Liver (tissue), 8 donors: ENCODE measurements at regions not wholly inside any gene's neighbourhood (a gene's known extent, or its start where the extent isn't known, plus 50 kb on each side); places are given as distances from the start of the nearest gene placed in this dataset.

ENCODE experiments used
- DNase-seq: peaks from one replicate; pipeline ENCODE4 v3.0.0-alpha.2; 2017; ENCODE audit warnings: low spot score
- H3K27ac ChIP-seq, 2 donors: one replicate each; pipeline ENCODE4 v1.7.0; 2013; ENCODE audit warnings: inconsistent platforms in 2 of 2, low read length in 2 of 2, control low read depth in 1 of 2, low read depth in 1 of 2, mild to moderate bottlenecking in 1 of 2
- H3K27me3 ChIP-seq, 4 donors: one replicate each; pipeline versions ENCODE4 v1.6.1 to v1.7.0; 2013; ENCODE audit warnings: low read length in 3 of 4, inconsistent platforms in 1 of 4, mild to moderate bottlenecking in 1 of 4, moderate library complexity in 1 of 4; ENCODE audit not compliant: control insufficient read depth in 4 of 4, insufficient read depth in 4 of 4
- H3K36me3 ChIP-seq, 4 donors: one replicate each; pipeline versions ENCODE4 v1.6.1 to v1.7.0; 2013; ENCODE audit warnings: low read length in 3 of 4, mild to moderate bottlenecking in 3 of 4, low read depth in 1 of 4, moderate library complexity in 1 of 4; ENCODE audit not compliant: control insufficient read depth in 4 of 4, insufficient read depth in 3 of 4
- H3K4me1 ChIP-seq, 4 donors: one replicate each; pipeline versions ENCODE4 v1.6.1 to v1.7.0; 2013; ENCODE audit warnings: low read length in 3 of 4, mild to moderate bottlenecking in 3 of 4, moderate library complexity in 1 of 4; ENCODE audit not compliant: control insufficient read depth in 4 of 4, insufficient read depth in 4 of 4
- H3K4me3 ChIP-seq, 3 donors: one replicate each; pipeline versions ENCODE4 v1.6.1 to v1.7.0; 2013; ENCODE audit warnings: low read length in 3 of 3, control low read depth in 1 of 3, low read depth in 1 of 3, mild to moderate bottlenecking in 1 of 3
- H3K9ac ChIP-seq, 2 donors: one replicate each; pipeline ENCODE4 v1.7.0; 2013; ENCODE audit warnings: low read length in 2 of 2, mild to moderate bottlenecking in 2 of 2, moderate library complexity in 2 of 2, control low read depth in 1 of 2, low read depth in 1 of 2
- H3K9me3 ChIP-seq, 4 donors: one replicate each; pipeline versions ENCODE4 v1.6.1 to v1.7.0; 2013; ENCODE audit warnings: low read length in 3 of 4; ENCODE audit not compliant: control insufficient read depth in 4 of 4
- ATF3 ChIP-seq: IDR thresholded peaks from 2 replicates; pipeline ENCODE4 v1.6.1; 2016; ENCODE audit warnings: antibody characterized with exemption
- CTCF ChIP-seq: fragments of 150-350 bp; IDR thresholded peaks from 2 replicates; pipeline ENCODE4 v1.5.1; 2017; ENCODE audit warnings: improper control_type of control experiment, low read depth, low read length; ENCODE audit not compliant: missing input control
- EGR1 ChIP-seq, 2 donors: IDR thresholded peaks; 2 replicates each; pipeline ENCODE4 v1.6.1; 2016 to 2018; ENCODE audit warnings: antibody characterized with exemption in 2 of 2, low read depth in 2 of 2
- HNF4A ChIP-seq, 2 donors: conservative IDR thresholded peaks; 2 replicates each; pipeline ENCODE4 v1.6.1; 2016; ENCODE audit warnings: antibody characterized with exemption in 2 of 2, mild to moderate bottlenecking in 2 of 2
- HNF4G ChIP-seq: IDR thresholded peaks from 2 replicates; pipeline ENCODE4 v1.6.1; 2016; ENCODE audit warnings: antibody characterized with exemption
- NR2F2 ChIP-seq: IDR thresholded peaks from 2 replicates; pipeline ENCODE4 v1.6.1; 2016; ENCODE audit warnings: antibody characterized with exemption
- RAD21 ChIP-seq, 2 donors: IDR thresholded peaks; 2 replicates each; pipeline ENCODE4 v1.6.1; 2016; ENCODE audit warnings: antibody characterized with exemption in 2 of 2, mild to moderate bottlenecking in 2 of 2
- REST ChIP-seq: IDR thresholded peaks from 2 replicates; pipeline ENCODE4 v1.6.1; 2016; ENCODE audit warnings: antibody characterized with exemption, mild to moderate bottlenecking
- RXRA ChIP-seq, 2 donors: IDR thresholded peaks; 2 replicates each; pipeline ENCODE4 v1.6.1; 2017 to 2018; ENCODE audit warnings: antibody characterized with exemption in 2 of 2, mild to moderate bottlenecking in 1 of 2
- TAF1 ChIP-seq: conservative IDR thresholded peaks from 2 replicates; pipeline ENCODE4 v1.6.1; 2016; ENCODE audit warnings: antibody characterized with exemption, mild to moderate bottlenecking
- WGBS: extraction: QIAGEN DNeasy Blood & Tissue Kit; methylation state at CpG from one replicate; pipeline ENCODE4 v1.1.7; 2013; 5-methylcytosine and 5-hydroxymethylcytosine counted together
- TF ChIP-seq, protein P1 (sequence below): IDR thresholded peaks from 2 replicates; pipeline ENCODE4 v1.6.1; 2016; ENCODE audit warnings: antibody characterized with exemption
- TF ChIP-seq, protein P2 (sequence below): IDR thresholded peaks from 2 replicates; pipeline ENCODE4 v1.6.1; 2016; ENCODE audit warnings: antibody characterized with exemption
- donor health status: healthy.
- donor health status: healthy.
- donor health status: healthy.
- donor health status: healthy.
- donor health status: healthy.

DNA sequence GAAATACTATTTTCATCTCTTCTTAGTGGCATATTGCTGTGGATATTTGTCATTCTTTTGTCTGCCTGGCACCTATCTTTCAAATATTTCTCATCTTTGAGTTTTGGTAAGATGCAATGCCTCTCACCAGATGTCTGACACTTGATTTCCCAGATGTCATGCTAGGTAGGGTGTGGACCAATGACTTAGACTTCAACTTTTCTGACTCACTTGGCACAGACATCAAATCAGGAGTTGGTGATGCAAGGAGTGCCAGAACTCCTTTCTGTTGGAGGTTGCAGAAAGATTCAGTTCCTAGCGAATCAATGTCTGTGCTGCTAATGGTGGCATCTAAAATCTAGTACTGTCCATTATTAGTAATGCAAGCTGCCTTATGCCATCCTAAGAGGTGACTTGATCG lies 216.9 kb upstream of the FERD3L start:
- Histone ChIP-seq H3K4me1 (no peaks in the 10 kb centered on the region), H3K4me3 (no peak overlapping the region), H3K9me3 (no peaks in the 10 kb centered on the region), H3K36me3 (no peaks in the 10 kb centered on the region), H3K9ac (no peak overlapping the region), H3K27ac (no peak overlapping the region), H3K27me3 (no peaks in the 10 kb centered on the region)
- no peak for DNase-seq
- TF ChIP-seq NR2F2 (no peak), RXRA (IDR thresholded peaks at IDR 0.05) (no peak), RAD21 (IDR thresholded peaks at IDR 0.05) (no peak), REST (no peak)
- WGBS = 89% methylated on average over 2 of the region's 2 CpGs

- H3K9me3 ChIP-seq = no peaks in the 10 kb centered on the region
- WGBS = 58% methylated on average over 2 of the region's 2 CpGs
- TF ChIP-seq ATF3 (no peak), NR2F2 (no peak), RAD21 (IDR thresholded peaks at IDR 0.05) (no peak), TAF1 (no peak), REST (no peak), HNF4A (conservative IDR thresholded peaks at IDR 0.05) (no peak), CTCF (no peak), HNF4G (no peak), EGR1 (IDR thresholded peaks at IDR 0.05; ENCODE audit: low read depth in 2 of 2) (no peak), RXRA (IDR thresholded peaks at IDR 0.05) (no peak)
- TF ChIP-seq, protein P1, sequence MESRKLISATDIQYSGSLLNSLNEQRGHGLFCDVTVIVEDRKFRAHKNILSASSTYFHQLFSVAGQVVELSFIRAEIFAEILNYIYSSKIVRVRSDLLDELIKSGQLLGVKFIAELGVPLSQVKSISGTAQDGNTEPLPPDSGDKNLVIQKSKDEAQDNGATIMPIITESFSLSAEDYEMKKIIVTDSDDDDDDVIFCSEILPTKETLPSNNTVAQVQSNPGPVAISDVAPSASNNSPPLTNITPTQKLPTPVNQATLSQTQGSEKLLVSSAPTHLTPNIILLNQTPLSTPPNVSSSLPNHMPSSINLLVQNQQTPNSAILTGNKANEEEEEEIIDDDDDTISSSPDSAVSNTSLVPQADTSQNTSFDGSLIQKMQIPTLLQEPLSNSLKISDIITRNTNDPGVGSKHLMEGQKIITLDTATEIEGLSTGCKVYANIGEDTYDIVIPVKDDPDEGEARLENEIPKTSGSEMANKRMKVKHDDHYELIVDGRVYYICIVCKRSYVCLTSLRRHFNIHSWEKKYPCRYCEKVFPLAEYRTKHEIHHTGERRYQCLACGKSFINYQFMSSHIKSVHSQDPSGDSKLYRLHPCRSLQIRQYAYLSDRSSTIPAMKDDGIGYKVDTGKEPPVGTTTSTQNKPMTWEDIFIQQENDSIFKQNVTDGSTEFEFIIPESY = no peak
- TF ChIP-seq, protein P2, sequence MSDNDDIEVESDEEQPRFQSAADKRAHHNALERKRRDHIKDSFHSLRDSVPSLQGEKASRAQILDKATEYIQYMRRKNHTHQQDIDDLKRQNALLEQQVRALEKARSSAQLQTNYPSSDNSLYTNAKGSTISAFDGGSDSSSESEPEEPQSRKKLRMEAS = no peak
- no peaks in the 10 kb centered on the region for H3K27me3 ChIP-seq
- no peak overlapping the region for H3K9ac ChIP-seq
- no peak for DNase-seq
- no peak overlapping the region for H3K4me3 ChIP-seq
- H3K27ac ChIP-seq = no peak overlapping the region
- H3K4me1 ChIP-seq = no peaks in the 10 kb centered on the region
- H3K36me3 ChIP-seq = no peaks in the 10 kb centered on the region
These were observed 208.0 kb upstream of the FERD3L start for GRCh38 chr7:19353180-19353579.
